ENCODE measurements at regions not wholly inside any gene's neighbourhood (a gene's known extent, or its start where the extent isn't known, plus 50 kb on each side); places are given as distances from the start of the nearest gene placed in this dataset.

DNA sequence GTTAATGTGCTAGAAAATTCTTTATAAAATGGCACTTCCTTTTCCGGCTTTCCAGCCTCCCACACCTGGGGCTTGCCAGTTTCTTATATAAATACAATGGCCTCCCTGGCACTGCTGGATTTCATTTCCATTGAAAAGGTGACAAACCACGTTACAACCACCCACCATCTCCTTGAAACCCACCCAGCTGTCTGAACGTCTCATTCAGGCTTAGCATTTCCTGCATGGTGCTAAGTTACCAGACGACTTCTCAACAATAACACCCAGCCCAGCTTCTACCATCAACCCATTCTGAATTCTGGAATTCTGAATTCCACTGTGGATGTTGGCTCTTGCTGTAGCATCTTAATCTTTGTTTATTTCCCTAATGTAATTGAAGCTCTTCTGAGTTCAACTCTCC, 499.8 kb upstream of the CELF2 start:
- DNase-seq: no peak

DNA sequence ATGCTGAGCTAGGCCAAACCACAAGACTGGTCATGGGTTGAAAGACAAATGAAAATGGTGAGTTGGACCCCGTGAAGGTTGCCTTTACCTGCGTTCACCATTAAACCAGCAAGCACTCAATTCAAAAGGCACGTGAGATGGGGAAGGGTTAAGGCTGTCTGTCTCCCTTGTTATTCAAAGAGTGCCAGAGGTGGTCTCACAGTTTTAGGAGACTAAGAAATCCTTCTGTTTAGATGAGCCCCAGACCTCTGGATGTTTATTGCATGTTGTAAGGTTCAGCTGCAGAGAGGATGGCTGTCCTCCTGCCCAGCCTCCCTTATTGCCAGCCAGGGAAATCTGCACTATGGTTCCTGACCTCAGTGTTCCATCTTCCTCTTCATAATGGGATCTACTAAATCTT, 498.0 kb upstream of the CELF2 start:
- DNase-seq: no peak

DNA sequence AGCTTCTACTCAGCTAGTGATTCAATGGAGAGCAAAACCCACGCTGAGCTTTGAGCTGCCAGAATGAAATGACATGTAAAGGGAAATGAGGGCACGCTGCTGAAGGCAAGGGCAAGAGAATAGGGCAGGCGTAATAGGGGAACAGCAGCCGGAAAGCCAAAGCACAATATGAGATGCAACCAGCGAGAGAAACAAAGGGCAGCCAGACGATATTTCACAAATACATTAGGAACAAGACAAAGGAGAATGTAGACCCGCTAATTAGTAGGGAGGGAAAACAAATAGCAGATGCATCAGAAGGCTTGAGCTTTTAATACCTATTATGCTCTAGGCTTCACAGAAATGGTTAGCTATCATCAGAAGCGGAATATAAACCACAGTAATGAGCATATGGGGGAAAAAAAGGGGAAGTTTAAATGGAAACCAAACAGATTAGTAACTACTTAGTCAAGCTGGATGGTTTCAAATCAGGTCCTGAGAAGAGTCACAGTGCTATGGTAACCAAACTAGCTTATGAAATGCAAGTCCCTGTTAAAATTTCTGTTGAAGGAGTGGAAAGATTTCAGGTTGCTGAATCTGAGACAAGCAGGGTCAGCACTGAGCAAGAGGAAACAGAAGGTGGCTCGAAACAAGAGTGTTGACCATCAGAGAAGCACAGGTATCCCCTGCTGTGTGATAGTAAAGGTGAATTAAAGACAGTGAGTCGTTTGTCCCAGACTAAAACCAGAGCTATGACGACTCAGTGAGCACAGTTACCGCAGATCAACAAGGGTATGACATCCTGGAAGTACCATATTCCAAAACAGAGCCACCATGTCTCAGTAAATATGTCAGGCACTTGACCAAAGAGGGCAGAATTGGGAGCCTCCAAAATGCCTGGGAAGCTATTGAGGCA, 496.9 kb upstream of the CELF2 start:
- DNase-seq: no peak

DNA sequence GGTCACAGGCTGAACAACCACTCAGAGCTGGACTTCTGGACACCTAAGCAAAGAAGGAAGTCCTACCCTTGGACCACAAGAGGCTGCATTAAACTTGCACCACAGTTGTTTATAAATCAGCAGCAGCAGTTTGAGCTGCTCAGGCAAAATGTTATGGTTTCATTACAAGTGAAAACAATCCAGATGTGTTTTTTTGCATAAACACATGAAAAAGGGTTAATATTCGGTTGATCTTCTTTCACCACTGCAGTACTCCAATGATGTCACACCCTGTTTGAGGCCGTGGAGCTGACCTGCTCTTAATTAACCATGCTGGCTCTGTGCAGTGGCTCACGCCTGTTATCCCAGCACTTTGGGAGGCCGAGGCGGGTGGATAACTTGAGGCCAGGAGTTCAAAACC, 490.8 kb upstream of the CELF2 start:
- no peak for DNase-seq

DNA sequence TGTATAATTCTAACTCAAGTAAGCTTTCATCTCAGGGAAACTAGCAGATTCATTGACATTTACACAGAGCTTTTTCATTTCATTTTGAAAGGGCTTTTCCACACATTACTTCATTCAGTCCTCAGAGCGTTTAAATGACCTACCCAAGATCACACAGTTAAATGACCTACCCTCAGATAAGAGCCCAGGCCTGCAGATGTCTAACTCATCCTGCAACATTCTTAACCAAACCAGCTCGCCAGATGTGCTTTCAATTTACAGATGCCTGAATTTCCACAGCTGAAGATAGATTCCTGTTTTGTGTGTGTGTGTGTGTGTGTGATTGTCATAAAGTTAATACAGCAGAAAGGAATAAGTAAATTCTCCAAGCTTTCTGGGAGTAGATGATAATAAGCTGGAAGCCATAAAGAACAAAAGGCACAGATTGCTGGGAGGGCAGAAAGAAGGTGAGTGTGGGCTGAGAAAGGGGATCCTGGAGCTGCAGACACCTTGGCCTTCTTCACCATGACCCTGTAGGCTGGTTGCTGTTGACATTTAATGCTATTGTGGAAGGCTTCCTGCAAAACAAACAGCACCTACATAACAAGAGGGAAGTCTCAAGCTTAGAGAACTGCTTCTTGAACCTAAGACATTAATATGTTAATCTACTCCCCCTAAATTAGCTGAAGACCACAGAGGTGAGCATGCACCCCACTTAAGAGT, 489.7 kb upstream of the CELF2 start:
- DNase-seq: no peak

DNA sequence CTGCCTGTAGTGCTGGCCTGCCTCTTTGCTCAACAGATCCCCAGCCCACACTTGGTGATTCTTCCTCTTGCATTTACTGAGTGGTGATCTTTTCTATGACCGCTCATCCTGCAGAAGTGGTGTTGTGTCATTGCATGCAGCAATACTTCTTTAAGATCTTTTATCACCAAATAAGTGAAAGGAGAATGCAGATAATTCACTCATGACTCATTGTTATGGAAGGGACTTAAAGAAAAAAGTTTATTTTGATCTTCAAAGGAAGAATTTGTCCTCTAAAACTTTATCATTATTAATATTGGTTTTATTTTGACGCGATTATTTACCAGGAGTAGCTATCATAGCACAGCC, 489.1 kb upstream of the CELF2 start:
- DNase-seq: no peak

DNA sequence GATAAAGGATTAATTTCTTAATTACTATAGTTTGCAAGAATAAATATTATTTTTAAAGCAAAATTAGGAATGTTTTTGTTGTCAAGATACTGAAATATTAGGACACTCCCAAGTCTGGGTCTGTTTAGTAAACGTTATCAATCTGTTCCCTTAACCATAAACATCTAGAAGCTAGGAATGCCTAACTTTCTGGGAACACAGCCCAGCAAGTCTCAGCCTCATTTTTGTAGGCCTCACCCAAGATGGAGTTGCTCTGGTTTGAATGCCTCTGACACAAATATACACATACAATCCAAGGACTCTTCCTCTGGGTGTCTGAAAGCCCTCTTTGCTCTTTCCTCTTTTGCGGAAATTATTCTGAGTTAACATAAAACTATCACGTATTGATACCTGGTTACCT, 487.4 kb upstream of the CELF2 start:
- no peak for DNase-seq

DNA sequence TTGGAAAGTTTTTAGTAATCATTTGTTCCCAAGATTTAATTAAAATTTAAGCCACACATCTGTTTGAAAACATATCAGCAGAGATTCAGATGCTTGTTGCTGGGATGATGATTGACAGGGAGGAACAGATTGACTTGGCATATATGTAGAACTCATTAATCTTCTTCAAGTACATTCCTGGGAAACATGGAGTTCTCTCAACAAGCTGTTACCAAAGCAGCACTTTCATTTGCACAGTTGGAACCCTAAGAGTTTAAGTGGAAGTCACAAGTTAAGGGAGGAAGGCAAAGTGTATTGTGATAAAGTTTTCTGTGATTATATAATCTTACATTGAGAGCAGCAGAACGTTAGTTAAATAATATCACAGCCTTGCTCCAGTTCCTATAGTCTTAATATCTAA, 485.4 kb upstream of the CELF2 start:
- DNase-seq: no peak

DNA sequence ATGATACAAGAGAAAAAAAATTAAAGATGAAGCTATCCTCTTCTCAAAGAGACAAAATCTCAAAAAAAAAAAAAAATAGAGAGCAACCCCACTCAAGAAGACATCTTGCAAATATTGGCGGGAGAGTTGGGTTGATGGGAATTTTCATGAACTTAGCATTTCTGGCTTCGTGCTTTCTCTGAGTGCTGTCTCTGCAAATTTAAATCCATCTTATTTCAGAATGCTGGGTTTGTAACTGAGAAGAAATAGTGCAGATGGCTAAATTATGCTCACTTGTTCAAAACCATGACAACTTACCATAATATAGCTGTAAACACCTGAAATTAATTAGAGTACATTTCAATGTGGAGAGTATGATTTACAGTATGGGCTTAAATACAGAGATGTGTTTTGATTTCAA, 484.8 kb upstream of the CELF2 start:
- no peak for DNase-seq

DNA sequence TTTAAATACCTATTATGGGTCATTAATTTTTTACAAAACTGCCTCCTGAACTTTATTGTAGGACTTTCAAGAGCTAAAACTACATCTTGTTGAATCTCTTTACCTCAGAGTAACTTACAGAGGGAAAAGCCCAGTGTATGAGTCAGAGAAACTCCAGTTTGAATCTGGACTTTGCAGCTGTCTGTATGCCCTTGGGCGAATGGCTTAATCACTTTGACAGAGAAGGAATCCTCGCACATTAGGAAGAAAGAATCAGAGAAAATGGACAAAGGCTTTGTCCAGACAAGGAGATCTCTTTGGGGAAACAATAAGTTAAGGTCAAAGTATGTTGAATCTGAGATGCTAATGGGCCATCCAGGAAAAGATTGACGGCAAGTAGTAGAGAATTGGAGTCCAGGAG, 484.2 kb upstream of the CELF2 start:
- no peak for DNase-seq

DNA sequence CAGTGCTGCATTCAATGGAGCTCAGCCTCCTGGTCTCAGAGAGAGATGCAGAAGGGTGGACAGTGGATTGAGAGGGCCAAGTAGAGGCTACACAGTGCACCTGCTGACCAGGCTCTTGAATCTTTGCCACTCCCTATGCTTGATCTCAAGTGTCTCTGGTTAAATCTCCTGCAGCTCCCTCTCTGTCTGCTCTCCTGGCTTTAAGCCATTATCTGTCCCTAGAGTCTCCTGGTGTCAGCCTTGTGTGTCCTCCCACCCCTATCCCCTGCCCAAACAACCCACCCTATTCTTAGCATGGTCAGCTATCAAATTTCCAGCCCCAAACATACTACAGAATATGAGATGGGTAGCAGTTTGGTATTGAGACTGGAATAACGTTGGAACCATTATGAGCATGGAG, 479.3 kb upstream of the CELF2 start:
- no peak for DNase-seq

DNA sequence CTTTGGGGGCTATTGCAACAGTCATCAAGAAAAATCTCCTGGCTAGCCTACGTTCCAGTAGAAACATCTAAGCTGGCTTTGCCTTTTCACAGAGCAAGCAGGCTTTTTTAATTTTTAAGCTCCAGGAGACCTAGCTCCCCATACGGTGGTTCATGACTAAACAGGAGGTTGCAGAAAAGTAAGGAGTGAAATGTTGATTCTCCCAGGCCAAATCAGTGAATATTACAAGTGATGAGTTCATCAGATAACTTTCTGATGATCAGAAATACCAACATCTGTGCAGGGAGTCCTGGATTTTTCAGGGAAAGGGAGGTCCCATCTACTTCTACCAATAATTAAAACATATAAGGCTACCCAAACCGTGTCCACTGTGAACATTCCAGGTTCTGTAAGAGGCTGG, 477.3 kb upstream of the CELF2 start:
- no peak for DNase-seq

DNA sequence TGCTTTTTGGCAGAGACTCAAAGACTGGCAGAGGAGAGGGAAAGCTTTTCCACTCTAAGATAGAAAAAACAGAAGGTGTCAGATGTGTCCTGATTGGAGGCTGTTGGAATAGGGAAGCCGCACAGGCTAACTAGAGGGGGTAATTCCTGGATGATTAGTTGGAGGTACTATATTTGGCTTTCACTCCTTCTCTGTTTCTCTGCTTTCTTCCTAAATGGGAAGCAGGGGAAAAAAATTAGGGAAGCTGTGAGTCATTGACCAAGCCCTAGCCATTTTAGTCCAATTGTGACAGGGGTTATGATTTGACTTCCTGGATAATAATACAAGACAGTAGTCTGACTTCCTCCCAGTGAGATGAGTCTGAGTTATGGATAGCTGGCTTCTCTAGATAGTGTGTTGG, 475.2 kb upstream of the CELF2 start:
- DNase-seq: no peak

DNA sequence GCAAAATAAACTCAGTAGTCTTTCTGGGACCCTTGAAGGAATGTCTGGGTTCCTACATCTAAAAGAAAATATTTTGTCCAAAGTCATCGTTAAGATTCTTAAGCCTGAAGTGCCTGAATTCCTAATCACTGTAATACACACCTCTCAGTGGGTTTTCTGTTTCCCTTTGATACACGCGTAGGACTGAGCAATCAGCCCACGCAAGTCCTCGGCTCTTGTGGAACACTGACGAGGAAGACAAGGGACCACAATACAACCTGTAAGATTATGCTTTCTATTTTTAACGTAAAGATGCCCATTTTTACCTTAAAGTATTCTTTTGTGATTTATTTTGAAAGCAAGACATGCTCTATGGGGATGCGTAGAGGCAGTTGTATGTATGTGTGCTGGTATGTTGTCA, 472.8 kb upstream of the CELF2 start:
- no peak for DNase-seq

DNA sequence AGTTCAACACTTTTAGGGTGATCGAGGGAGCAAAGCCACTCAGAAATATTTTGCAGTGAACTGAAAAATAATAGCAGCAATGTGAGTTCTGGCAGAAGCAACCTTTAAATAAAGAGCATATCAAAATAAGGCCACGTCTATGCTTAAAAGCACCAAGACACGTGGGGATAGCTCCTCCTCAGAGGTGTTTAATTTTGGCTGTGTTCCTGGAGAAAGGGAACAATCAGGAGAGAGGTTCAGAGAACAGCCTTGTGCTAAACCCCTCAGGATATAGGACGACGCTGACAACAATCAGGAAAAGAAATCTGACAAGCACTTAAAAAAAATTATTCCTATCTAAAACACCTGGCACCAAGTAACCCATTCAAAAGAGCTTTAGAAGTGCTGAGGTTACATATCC, 471.9 kb upstream of the CELF2 start:
- no peak for DNase-seq

DNA sequence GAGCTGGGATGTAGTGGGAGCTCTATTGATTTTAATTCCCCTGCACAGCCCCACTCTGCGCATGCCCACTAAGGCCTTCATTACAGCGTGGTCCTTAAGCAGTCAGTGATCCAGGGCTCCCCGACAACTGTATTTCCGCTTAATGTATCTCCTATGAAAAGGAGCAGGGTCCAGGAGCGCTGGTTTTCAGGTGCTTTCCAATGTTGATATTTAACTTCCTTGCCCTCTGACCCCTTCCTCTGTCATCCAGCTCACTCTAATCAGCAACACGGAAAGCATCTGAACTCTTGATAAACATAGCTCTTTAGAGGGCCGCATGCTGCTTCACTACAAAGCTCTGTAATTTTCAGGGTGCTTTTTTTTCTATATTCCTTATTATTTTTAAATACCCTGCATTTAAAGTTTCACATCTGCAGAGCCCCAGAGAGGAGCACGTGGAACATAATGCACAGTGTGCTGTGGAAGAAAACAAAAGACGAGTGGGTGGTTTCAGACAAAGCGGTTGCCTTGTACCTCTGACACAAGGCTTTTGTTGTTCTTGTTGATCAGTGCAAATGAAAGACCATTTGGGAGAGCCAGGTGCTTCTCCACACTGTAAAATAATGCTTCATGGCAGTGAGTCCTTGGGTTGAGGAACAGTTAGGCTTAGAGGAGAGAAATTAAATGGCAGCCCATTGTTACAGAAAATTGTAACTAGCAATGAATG, 465.9 kb upstream of the CELF2 start:
- DNase-seq: no peak

DNA sequence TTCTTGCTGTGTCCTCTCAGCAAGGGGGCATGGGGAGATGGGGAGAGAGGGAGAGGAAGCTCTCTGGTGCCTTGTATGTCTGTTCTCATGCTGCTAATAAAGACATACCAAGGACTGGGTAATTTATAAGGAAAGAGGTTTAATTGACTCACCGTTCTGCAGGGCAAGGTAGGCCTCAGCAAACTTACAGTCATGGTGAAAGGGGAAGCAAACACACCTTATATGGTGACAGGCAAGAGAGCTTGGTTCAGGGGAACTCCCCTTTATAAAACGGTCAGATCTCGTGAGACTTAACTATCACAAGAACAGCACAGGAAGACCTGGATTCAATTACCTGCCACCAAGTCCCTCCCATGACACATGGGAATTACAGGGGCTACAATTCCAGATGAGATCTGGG, 464.7 kb upstream of the CELF2 start:
- no peak for DNase-seq

DNA sequence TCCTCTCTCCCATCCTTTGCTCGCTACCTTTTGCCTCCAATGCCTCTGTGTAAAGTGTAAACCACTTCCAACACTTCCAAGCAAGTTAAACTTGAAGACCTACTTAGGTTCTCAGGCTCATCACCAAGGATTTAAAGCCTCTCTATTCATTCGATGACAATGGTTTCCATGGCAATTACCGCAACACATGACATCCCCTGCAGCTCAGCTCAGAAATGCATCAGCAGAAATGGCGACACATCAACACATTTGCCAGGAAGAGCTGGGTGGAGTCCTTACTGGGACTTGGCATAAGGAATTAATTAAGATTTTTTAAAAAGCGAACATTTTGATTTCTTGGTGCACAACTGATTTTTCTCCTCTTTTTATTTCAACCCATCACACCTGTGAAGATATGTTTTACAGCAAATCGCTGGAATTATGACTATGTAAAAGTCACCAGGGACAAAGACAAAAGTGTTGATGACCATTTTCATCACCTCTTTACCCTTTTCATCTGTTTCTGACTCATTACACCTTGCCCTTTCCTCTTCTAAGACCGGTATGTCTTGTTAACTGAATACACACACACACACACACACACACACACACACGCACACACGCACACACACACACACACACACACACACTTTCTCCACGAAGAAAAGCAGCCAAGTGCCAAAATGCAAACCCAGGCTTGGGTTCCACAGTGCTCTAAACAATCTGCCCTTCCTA, 453.4 kb upstream of the CELF2 start:
- no peak for DNase-seq

DNA sequence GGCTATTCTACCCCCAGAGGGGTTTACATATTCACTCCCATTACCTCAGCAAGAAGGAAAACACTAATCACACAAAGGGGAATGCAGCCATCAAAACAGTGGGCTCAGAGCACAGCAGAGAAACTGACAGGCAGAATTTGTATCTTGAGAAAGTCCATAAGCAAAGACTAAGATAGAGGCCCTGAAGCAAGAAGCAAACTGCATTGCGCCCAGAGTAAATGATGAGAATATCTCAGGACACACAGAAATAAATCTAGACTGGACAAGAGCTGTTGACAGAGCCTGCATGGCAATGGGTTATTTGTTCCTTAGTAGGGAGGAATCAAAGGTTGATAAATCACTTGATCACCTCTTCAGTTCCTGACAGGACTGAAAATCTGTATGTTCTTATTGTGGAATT, 440.7 kb upstream of the CELF2 start:
- DNase-seq: no peak

DNA sequence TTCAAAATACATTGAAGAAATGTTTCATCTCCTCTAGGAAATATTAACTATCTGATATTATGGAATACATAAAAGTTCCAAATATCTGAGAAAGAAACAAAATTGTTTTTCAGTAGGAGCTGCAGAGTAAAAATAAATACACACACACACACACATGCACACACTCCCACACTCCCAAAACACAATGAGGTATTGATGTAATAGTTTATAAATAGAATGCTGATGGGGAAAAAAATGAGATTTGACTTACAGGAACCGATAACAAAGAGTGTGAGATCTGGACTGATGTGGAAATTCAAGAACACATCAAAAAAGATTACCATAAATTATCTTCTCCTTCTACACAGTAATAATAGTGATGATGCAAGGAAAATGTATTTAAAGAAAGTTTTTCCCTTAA, 438.0 kb upstream of the CELF2 start:
- DNase-seq: no peak

DNA sequence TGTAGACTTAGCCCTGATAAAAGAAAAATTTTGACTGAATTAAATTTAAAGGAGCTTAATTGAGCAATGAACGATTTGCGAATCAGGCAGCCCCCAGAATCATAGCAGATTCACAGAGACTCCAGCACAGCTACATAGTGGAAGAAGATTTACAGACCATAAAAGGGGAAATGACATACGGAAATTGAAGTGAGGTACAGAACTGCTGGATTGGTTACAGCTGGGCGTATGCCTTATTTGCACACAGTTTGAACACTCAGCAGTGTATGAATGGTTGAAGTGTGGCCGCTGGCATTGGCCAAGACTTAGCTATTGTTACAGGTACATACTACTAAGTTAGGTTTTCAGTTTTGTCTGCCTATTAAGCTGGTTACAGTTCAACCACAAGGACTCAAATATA, 433.5 kb upstream of the CELF2 start:
- no peak for DNase-seq

DNA sequence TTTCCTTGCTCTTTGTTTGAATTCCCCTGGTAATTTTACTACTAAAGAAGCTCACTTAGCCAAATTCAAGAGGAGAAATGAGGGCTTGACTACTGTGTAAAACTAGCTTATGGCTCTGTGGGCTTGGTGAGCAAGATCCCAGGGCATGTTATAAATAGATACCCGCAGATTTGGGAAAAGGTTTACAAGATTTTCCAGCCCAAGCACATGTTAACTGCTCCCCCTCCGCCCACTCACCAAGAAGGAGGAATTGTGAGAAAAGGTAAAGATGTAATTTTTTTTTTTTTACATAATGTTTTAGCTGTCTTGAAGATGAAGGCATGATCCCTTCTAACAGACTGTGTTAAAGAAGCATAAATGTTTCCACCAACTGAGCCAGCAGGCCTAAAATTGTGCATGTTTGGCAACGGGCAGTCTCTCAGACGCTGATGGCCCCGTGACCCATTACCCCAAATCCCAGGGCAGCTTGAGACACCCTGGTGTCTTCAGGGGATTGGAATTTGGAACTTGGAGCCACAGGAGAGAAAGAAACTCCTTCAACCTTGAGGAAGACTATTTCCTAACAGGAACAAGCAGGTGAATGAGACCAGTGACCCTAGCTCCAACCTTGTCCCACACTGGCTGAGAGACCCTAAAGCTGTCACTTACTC, 429.8 kb upstream of the CELF2 start:
- DNase-seq: no peak
